Neural cell (in vitro differentiated cells): ENCODE measurements at regions not wholly inside any gene's neighbourhood (a gene's known extent, or its start where the extent isn't known, plus 50 kb on each side); places are given as distances from the start of the nearest gene placed in this dataset.

ENCODE experiments used
- H2AFZ ChIP-seq: fragments of 200-600, 300-800 bp; sonication (generic), shearing (Covaris generic); 2 replicates; pipeline ENCODE4 v1.6.0; 2014; ENCODE audit warnings: low read depth, mild to moderate bottlenecking, antibody characterized with exemption, low read length, moderate library complexity
- H3F3A ChIP-seq: fragments of 200-600 bp; shearing (Covaris generic); 2 replicates; pipeline ENCODE4 v1.6.1; 2016; ENCODE audit warnings: mild to moderate bottlenecking, moderate library complexity, mixed read lengths, antibody characterized with exemption, low read length; ENCODE audit not compliant: insufficient read depth, poor library complexity, severe bottlenecking
- H3K27ac ChIP-seq: fragments of 200-600, 300-800 bp; sonication (generic), shearing (Covaris generic); 2 replicates; pipeline ENCODE4 v1.5.1; 2014; ENCODE audit warnings: mild to moderate bottlenecking, low read length, moderate library complexity
- H3K27me3 ChIP-seq: fragments of 300-800, 200-600 bp; sonication (generic), shearing (Covaris generic); 2 replicates; pipeline ENCODE4 v1.6.0; 2014; ENCODE audit warnings: mild to moderate bottlenecking, low read depth, low read length, moderate library complexity; ENCODE audit not compliant: insufficient read depth
- H3K36me3 ChIP-seq: fragments of 300-800, 200-600 bp; sonication (generic), shearing (Covaris generic); 2 replicates; pipeline ENCODE4 v1.5.1; 2014; ENCODE audit warnings: mild to moderate bottlenecking, antibody characterized with exemption, low read length, moderate library complexity; ENCODE audit not compliant: insufficient read depth
- H3K4me2 ChIP-seq: fragments of 300-800, 200-600 bp; sonication (generic), shearing (Covaris generic); 2 replicates; pipeline ENCODE4 v1.6.0; 2014; ENCODE audit warnings: mild to moderate bottlenecking, low read length
- H3K4me3 ChIP-seq: fragments of 300-800, 200-600 bp; sonication (generic), shearing (Covaris generic); 2 replicates; pipeline ENCODE4 v1.5.1; 2014; ENCODE audit warnings: mild to moderate bottlenecking, low read length, moderate library complexity
- H3K79me2 ChIP-seq: fragments of 200-600 bp; shearing (Covaris generic); replicated peaks from 2 replicates; pipeline ENCODE4 v1.6.0; 2014; ENCODE audit warnings: mild to moderate bottlenecking, low read length, moderate library complexity; ENCODE audit not compliant: insufficient read depth
- H3K9ac ChIP-seq: fragments of 300-800, 200-600 bp; sonication (generic), shearing (Covaris generic); 2 replicates; pipeline ENCODE4 v1.6.1; 2016; ENCODE audit warnings: mild to moderate bottlenecking, low read length, mixed read lengths
- H3K9me2 ChIP-seq: fragments of 200-600 bp; shearing (Covaris generic); 2 replicates; pipeline ENCODE4 v1.6.1; 2016; ENCODE audit warnings: mild to moderate bottlenecking, low read length, mixed read lengths; ENCODE audit not compliant: insufficient read depth
- H3K9me3 ChIP-seq: fragments of 200-600, 300-800 bp; sonication (generic), shearing (Covaris generic); 2 replicates; pipeline ENCODE4 v1.6.1; 2016; ENCODE audit warnings: mild to moderate bottlenecking, mixed run types, low read length, moderate library complexity, mixed read lengths
- H4K20me1 ChIP-seq: fragments of 200-600 bp; shearing (Covaris generic); 2 replicates; pipeline ENCODE4 v1.6.1; 2016; ENCODE audit warnings: mild to moderate bottlenecking, mixed run types; ENCODE audit not compliant: insufficient read depth
- EP300 ChIP-seq: fragments of 450-650 bp; conservative IDR thresholded peaks from 2 replicates; pipeline ENCODE4 v1.6.1; 2014; ENCODE audit warnings: antibody characterized with exemption, mild to moderate bottlenecking, moderate library complexity; ENCODE audit not compliant: poor library complexity, severe bottlenecking
- EZH2 ChIP-seq: fragments of 200-600, 300-800 bp; shearing (Covaris generic), sonication (generic); IDR thresholded peaks from 2 replicates; pipeline ENCODE4 v1.6.1; 2014; ENCODE audit warnings: antibody characterized with exemption, low read length, borderline replicate concordance, mild to moderate bottlenecking; ENCODE audit not compliant: insufficient read depth, poor library complexity, severe bottlenecking
- MXI1 ChIP-seq: fragments of 450-650 bp; conservative IDR thresholded peaks from 2 replicates; pipeline ENCODE4 v1.6.1; 2014; ENCODE audit warnings: antibody characterized with exemption, mild to moderate bottlenecking; ENCODE audit not compliant: poor library complexity, severe bottlenecking
- POLR2AphosphoS5 ChIP-seq: IDR thresholded peaks from 2 replicates; pipeline ENCODE4 v1.6.1; 2012
- RAD21 ChIP-seq: fragments of 450-650 bp; conservative IDR thresholded peaks from 2 replicates; pipeline ENCODE4 v1.6.1; 2014; ENCODE audit warnings: antibody characterized with exemption, mild to moderate bottlenecking, moderate library complexity
- REST ChIP-seq: IDR thresholded peaks from 2 replicates; pipeline ENCODE4 v1.6.1; 2012; ENCODE audit warnings: borderline replicate concordance
- SMC3 ChIP-seq: fragments of 450-650 bp; conservative IDR thresholded peaks from 2 replicates; pipeline ENCODE4 v1.6.1; 2014; ENCODE audit warnings: antibody characterized with exemption, mild to moderate bottlenecking, moderate library complexity; ENCODE audit not compliant: poor library complexity
- TAF1 ChIP-seq: IDR thresholded peaks from 2 replicates; pipeline ENCODE4 v1.6.1; 2012; ENCODE audit warnings: low read depth
- TF ChIP-seq, protein P1 (sequence below): fragments of 450-650 bp; IDR thresholded peaks from 2 replicates; pipeline ENCODE4 v1.5.1; 2014; ENCODE audit warnings: antibody characterized with exemption, mild to moderate bottlenecking, moderate library complexity; ENCODE audit not compliant: poor library complexity, severe bottlenecking

GRCh38 chr17:13420878-13421277 is 180.9 kb downstream of the HS3ST3A1 start:
- TF ChIP-seq, protein P1, sequence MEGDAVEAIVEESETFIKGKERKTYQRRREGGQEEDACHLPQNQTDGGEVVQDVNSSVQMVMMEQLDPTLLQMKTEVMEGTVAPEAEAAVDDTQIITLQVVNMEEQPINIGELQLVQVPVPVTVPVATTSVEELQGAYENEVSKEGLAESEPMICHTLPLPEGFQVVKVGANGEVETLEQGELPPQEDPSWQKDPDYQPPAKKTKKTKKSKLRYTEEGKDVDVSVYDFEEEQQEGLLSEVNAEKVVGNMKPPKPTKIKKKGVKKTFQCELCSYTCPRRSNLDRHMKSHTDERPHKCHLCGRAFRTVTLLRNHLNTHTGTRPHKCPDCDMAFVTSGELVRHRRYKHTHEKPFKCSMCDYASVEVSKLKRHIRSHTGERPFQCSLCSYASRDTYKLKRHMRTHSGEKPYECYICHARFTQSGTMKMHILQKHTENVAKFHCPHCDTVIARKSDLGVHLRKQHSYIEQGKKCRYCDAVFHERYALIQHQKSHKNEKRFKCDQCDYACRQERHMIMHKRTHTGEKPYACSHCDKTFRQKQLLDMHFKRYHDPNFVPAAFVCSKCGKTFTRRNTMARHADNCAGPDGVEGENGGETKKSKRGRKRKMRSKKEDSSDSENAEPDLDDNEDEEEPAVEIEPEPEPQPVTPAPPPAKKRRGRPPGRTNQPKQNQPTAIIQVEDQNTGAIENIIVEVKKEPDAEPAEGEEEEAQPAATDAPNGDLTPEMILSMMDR: no peak
- no peak for TF ChIP-seq EZH2
- TF ChIP-seq MXI1: no peak
- no peak for TF ChIP-seq RAD21
- no peak for TF ChIP-seq POLR2AphosphoS5
- TF ChIP-seq EP300: no peak
- no peak for TF ChIP-seq SMC3
- no peak for TF ChIP-seq REST
- no peak for TF ChIP-seq TAF1
- no peak overlapping the region for H3K4me2 ChIP-seq

DNA sequence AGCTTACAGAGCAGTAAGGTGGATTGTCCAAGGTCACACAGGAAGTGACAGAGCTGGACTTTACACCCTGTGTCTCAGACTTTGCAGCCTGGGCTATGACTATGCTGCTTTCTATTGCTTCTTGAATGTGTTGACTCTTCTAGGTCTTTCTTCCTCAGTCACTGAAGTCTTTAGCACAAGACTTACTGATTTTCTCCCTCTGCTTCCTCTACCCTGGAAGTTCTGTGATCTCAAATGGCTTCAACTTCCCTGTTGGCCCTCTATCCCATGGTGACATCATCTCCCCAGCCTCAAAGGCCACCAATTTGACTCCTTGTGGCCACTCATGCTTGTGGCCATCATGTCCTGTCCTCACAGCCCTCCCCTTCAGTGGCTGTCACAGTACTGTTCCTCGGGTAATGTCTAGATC is 181.3 kb downstream of the HS3ST3A1 start:
- Histone ChIP-seq H3K9ac (no peak overlapping the region), H3K79me2 (no peaks in the 10 kb centered on the region), H3K9me2 (no peaks in the 10 kb centered on the region), H4K20me1 (no peaks in the 10 kb centered on the region), H3K9me3 (no peaks in the 10 kb centered on the region), H3K4me3 (no peak overlapping the region), H3K36me3 (no peaks in the 10 kb centered on the region), H3F3A (no peaks in the 10 kb centered on the region), H3K4me2 (no peak overlapping the region), H3K27me3 (no peaks in the 10 kb centered on the region), H2AFZ (no peak overlapping the region), H3K27ac (no peak overlapping the region)
- TF ChIP-seq EZH2: no peak
- no peak for TF ChIP-seq TAF1
- TF ChIP-seq SMC3: no peak
- no peak for TF ChIP-seq RAD21
- TF ChIP-seq, protein P1: no peak
- no peak for TF ChIP-seq EP300

More at GRCh38 chr17:13420878-13421277, 180.9 kb downstream of the HS3ST3A1 start:
- H2AFZ ChIP-seq: no peak overlapping the region
- H3K27me3 ChIP-seq: no peaks in the 10 kb centered on the region
- H3K79me2 ChIP-seq: no peaks in the 10 kb centered on the region
- H3K9me2 ChIP-seq: no peaks in the 10 kb centered on the region
- no peak overlapping the region for H3K4me3 ChIP-seq
- no peak overlapping the region for H3K9ac ChIP-seq
- H3F3A ChIP-seq: no peaks in the 10 kb centered on the region
- H3K27ac ChIP-seq: no peak overlapping the region
- H3K9me3 ChIP-seq: no peaks in the 10 kb centered on the region
- no peaks in the 10 kb centered on the region for H4K20me1 ChIP-seq
- H3K36me3 ChIP-seq: no peaks in the 10 kb centered on the region
